ENCODE measurements at regions not wholly inside any gene's neighbourhood (a gene's known extent, or its start where the extent isn't known, plus 50 kb on each side); places are given as distances from the start of the nearest gene placed in this dataset.

- DNase-seq (ENCODE audit: low read depth in 4 of 4, low spot score in 3 of 4): no peak
These were observed 153.2 kb upstream of the PTPRM start for GRCh38 chr18:7413906-7414305.

GRCh38 chr18:7414459-7414858, 152.7 kb upstream of the PTPRM start:
- no peak for DNase-seq (ENCODE audit: low read depth in 4 of 4, low spot score in 3 of 4)

GRCh38 chr18:7415081-7415894, 151.8 kb upstream of the PTPRM start:
- DNase-seq (ENCODE audit: low read depth in 4 of 4, low spot score in 3 of 4): no peak

- DNase-seq (ENCODE audit: low read depth in 4 of 4, low spot score in 3 of 4): no peak
These were observed 149.4 kb upstream of the PTPRM start for GRCh38 chr18:7417727-7418126.

- no peak for DNase-seq (ENCODE audit: low read depth in 4 of 4, low spot score in 3 of 4)
These were observed 137.3 kb upstream of the PTPRM start for GRCh38 chr18:7429831-7430230.

- DNase-seq (ENCODE audit: low read depth in 4 of 4, low spot score in 3 of 4): no peak
These were observed 130.9 kb upstream of the PTPRM start for GRCh38 chr18:7436166-7436565.

GRCh38 chr18:7437870-7438269, 129.2 kb upstream of the PTPRM start:
- DNase-seq (ENCODE audit: low read depth in 4 of 4, low spot score in 3 of 4): no peak

GRCh38 chr18:7438646-7439045, 128.5 kb upstream of the PTPRM start:
- DNase-seq (ENCODE audit: low read depth in 4 of 4, low spot score in 3 of 4): no peak

- no peak for DNase-seq (ENCODE audit: low read depth in 4 of 4, low spot score in 3 of 4)
These were observed 119.6 kb upstream of the PTPRM start for GRCh38 chr18:7447318-7448028.

- no peak for DNase-seq (ENCODE audit: low read depth in 4 of 4, low spot score in 3 of 4)
These were observed 114.8 kb upstream of the PTPRM start for GRCh38 chr18:7452331-7452730.

- no peak for DNase-seq (ENCODE audit: low read depth in 4 of 4, low spot score in 3 of 4)
These were observed 112.7 kb upstream of the PTPRM start for GRCh38 chr18:7454429-7454828.

GRCh38 chr18:7456376-7456775, 110.7 kb upstream of the PTPRM start:
- DNase-seq (ENCODE audit: low read depth in 4 of 4, low spot score in 3 of 4): no peak

- DNase-seq (ENCODE audit: low read depth in 4 of 4, low spot score in 3 of 4): no peak
These were observed 109.9 kb upstream of the PTPRM start for GRCh38 chr18:7457262-7457661.

GRCh38 chr18:7458884-7459283, 108.2 kb upstream of the PTPRM start:
- no peak for DNase-seq (ENCODE audit: low read depth in 4 of 4, low spot score in 3 of 4)

GRCh38 chr18:7459851-7460770, 107.0 kb upstream of the PTPRM start:
- no peak for DNase-seq (ENCODE audit: low read depth in 4 of 4, low spot score in 3 of 4)

GRCh38 chr18:7464245-7464966, 102.7 kb upstream of the PTPRM start:
- DNase-seq (ENCODE audit: low read depth in 4 of 4, low spot score in 3 of 4): no peak

GRCh38 chr18:7466190-7466589, 100.9 kb upstream of the PTPRM start:
- no peak for DNase-seq (ENCODE audit: low read depth in 4 of 4, low spot score in 3 of 4)

GRCh38 chr18:7467708-7468466, 99.2 kb upstream of the PTPRM start:
- no peak for DNase-seq (ENCODE audit: low read depth in 4 of 4, low spot score in 3 of 4)

- DNase-seq (ENCODE audit: low read depth in 4 of 4, low spot score in 3 of 4): no peak
These were observed 97.0 kb upstream of the PTPRM start for GRCh38 chr18:7470101-7470500.

- DNase-seq (ENCODE audit: low read depth in 4 of 4, low spot score in 3 of 4): no peak
These were observed 96.6 kb upstream of the PTPRM start for GRCh38 chr18:7470503-7470902.
